MCF 10A (cell line): ENCODE measurements at regions not wholly inside any gene's neighbourhood (a gene's known extent, or its start where the extent isn't known, plus 50 kb on each side); places are given as distances from the start of the nearest gene placed in this dataset.

Experiments
- BruUV-seq: library from RNA; stranded (reverse); fragments of 400-500 nt; replicated peaks from 2 replicates; lab custom pipeline; 2021; lab: Mats Ljungman, UMichigan
- CTCF ChIA-PET: fragments of 300-600 bp; sonication (Branson Sonifier 250); formaldehyde crosslinking; extraction: SDS; loops from one replicate; lab custom pipeline; 2021; ENCODE audit warnings: antibody characterized with exemption, inconsistent platforms; lab: Yijun Ruan, JAX
- POLR2A ChIA-PET: fragments of 300-600, 350-650 bp; sonication (Branson Sonifier 250); formaldehyde crosslinking; extraction: SDS; loops from one replicate; lab custom pipeline; 2020; ENCODE audit warnings: antibody characterized with exemption, inconsistent platforms; lab: Yijun Ruan, JAX
- DNase-seq: peaks from one replicate; pipeline ENCODE4 v3.0.0-alpha.2; 2018; ENCODE audit not compliant: unreplicated experiment
- H3K27ac Mint-ChIP-seq: one replicate; pipeline ENCODE4 v1.8.0; 2022; ENCODE audit warnings: mild to moderate bottlenecking, low read depth, mixed read lengths; ENCODE audit not compliant: unreplicated experiment
- H3K27me3 Mint-ChIP-seq: one replicate; pipeline ENCODE4 v1.8.0; 2022; ENCODE audit warnings: mixed read lengths; ENCODE audit not compliant: insufficient read depth, unreplicated experiment
- H3K36me3 Mint-ChIP-seq: one replicate; pipeline ENCODE4 v1.8.0; 2022; ENCODE audit warnings: mild to moderate bottlenecking, moderate library complexity, mixed read lengths; ENCODE audit not compliant: insufficient read depth, unreplicated experiment
- H3K4me1 Mint-ChIP-seq: one replicate; pipeline ENCODE4 v1.8.0; 2022; ENCODE audit warnings: mixed read lengths; ENCODE audit not compliant: insufficient read depth, unreplicated experiment
- H3K4me3 Mint-ChIP-seq: one replicate; pipeline ENCODE4 v1.8.0; 2022; ENCODE audit warnings: mild to moderate bottlenecking, moderate library complexity, mixed read lengths; ENCODE audit not compliant: unreplicated experiment
- H3K9me3 Mint-ChIP-seq: one replicate; pipeline ENCODE4 v1.8.0; 2022; ENCODE audit warnings: mixed read lengths; ENCODE audit not compliant: unreplicated experiment
- CTCF ChIP-seq: fragments of 200-600 bp; IDR thresholded peaks from one replicate; pipeline ENCODE4 v1.8.0; 2022; ENCODE audit warnings: antibody characterized with exemption, mild to moderate bottlenecking; ENCODE audit not compliant: unreplicated experiment
- intact Hi-C: fragments of 100-400 bp; cut with micrococcal nuclease; formaldehyde crosslinking; loops from 2 replicates; pipeline ENCODE4 v1.14.1; 2022

- Mint-ChIP-seq H3K4me3 (no peak overlapping the region), H3K9me3 (no peaks in the 10 kb centered on the region), H3K27ac (no peak overlapping the region), H3K27me3 (peaks cover 5% of the 10 kb centered on the region), H3K4me1 (no peaks in the 10 kb centered on the region), H3K36me3 (no peaks in the 10 kb centered on the region)
- intact Hi-C loops = loop anchor here (10.0 kb wide), 1 partner anchor 189 kb away; no protein-coding TSS in a partner anchor
- no TSS peak for BruUV-seq
- TF ChIP-seq CTCF = no peak
- DNase-seq = no peak
- ChIA-PET CTCF (no interaction called here), POLR2A (no interaction called here)
Observed at GRCh38 chr17:14923981-14924380, 341.1 kb downstream of the PMP22 start.

DNA sequence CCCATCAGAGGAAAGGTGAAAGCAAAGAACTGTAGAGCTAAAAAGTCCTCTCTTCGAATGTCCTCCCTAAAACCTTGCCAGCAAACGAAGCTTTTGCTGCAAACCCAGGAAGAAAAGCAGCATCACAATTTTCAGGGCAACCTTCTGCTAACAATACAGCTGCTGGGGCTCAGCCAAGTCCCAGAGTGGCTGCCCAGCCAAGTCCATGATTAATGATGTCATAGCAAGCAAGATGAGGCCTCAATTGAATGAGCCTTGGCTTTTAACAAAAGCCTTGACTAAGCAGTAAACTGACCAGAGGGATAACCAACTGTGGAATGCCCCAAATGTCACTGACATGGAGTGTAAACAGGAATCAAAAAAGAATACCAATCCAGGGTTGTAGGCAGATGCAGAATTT, 342.7 kb downstream of the PMP22 start:
- DNase-seq = no peak
- ChIA-PET CTCF (interaction anchor here (0.6 to 1.2 kb wide), 4 partner anchors 11 to 1278 kb away, joined by 3 to 4 read pairs (median 3); no protein-coding TSS in a partner anchor), POLR2A (interaction anchor here (0.6 kb wide), 1 partner anchor 110 kb away, joined by 3 read pairs; no protein-coding TSS in a partner anchor)
- Mint-ChIP-seq H3K4me1 (no peaks in the 10 kb centered on the region), H3K4me3 (no peak overlapping the region), H3K27me3 (no peaks in the 10 kb centered on the region), H3K27ac (no peak overlapping the region), H3K36me3 (no peaks in the 10 kb centered on the region), H3K9me3 (no peaks in the 10 kb centered on the region)
- intact Hi-C loops = loop anchor here (10.0 kb wide), 1 partner anchor 188 kb away; no protein-coding TSS in a partner anchor
- no peak for TF ChIP-seq CTCF
- BruUV-seq = no TSS peak

GRCh38 chr17:14921936-14922335, 343.2 kb downstream of the PMP22 start:
- H3K4me3 Mint-ChIP-seq = no peak overlapping the region
- TF ChIP-seq CTCF = no peak
- DNase-seq = no peak
- H3K27ac Mint-ChIP-seq = no peak overlapping the region
- intact Hi-C loops = loop anchor here (10.0 kb wide), 1 partner anchor 187 kb away; no protein-coding TSS in a partner anchor
- CTCF ChIA-PET = interaction anchor here (0.5 to 2.0 kb wide), 5 partner anchors 11 to 926 kb away, joined by 3 to 4 read pairs (median 3); partner anchors contain the start of gene HS3ST3B1
- no peaks in the 10 kb centered on the region for H3K36me3 Mint-ChIP-seq
- BruUV-seq = no TSS peak
- no peaks in the 10 kb centered on the region for H3K4me1 Mint-ChIP-seq
- POLR2A ChIA-PET = no interaction called here
- H3K27me3 Mint-ChIP-seq = no peaks in the 10 kb centered on the region
- no peaks in the 10 kb centered on the region for H3K9me3 Mint-ChIP-seq

GRCh38 chr17:14919631-14920213, 345.4 kb downstream of the PMP22 start:
- Mint-ChIP-seq H3K27me3 (no peaks in the 10 kb centered on the region), H3K27ac (no peak overlapping the region), H3K4me1 (no peaks in the 10 kb centered on the region), H3K9me3 (no peaks in the 10 kb centered on the region), H3K36me3 (no peaks in the 10 kb centered on the region), H3K4me3 (no peak overlapping the region)
- DNase-seq = no peak
- ChIA-PET CTCF (interaction anchor here (0.6 to 2.0 kb wide), 3 partner anchors 340 to 619 kb away, joined by 3 to 4 read pairs (median 4); partner anchors contain the start of gene HS3ST3B1), POLR2A (interaction anchor here (0.7 to 2.4 kb wide), 3 partner anchors 10 to 117 kb away, joined by 3 to 9 read pairs (median 4); no protein-coding TSS in a partner anchor)
- no TSS peak for BruUV-seq
- TF ChIP-seq CTCF = no peak
- intact Hi-C loops = loop anchor here (10.0 kb wide), 1 partner anchor 185 kb away; no protein-coding TSS in a partner anchor
